MM.1S (cell line): ENCODE measurements at regions not wholly inside any gene's neighbourhood (a gene's known extent, or its start where the extent isn't known, plus 50 kb on each side); places are given as distances from the start of the nearest gene placed in this dataset.

Source experiments
- DNase-seq: peaks from one replicate; pipeline ENCODE4 v3.0.0-alpha.2; 2015
- H2AFZ ChIP-seq: fragments of 300-600 bp; sonication (generic); 2 replicates; pipeline ENCODE4 v1.6.0; 2016; ENCODE audit warnings: antibody characterized with exemption, low read length
- H3F3A ChIP-seq: fragments of 300-600 bp; sonication (generic); 2 replicates; pipeline ENCODE4 v1.6.1; 2016; ENCODE audit warnings: mild to moderate bottlenecking, antibody characterized with exemption, low read length, moderate library complexity, mixed read lengths; ENCODE audit not compliant: insufficient read depth
- H3K27ac ChIP-seq: fragments of 300-600 bp; sonication (generic); 2 replicates; pipeline ENCODE4 v1.5.1; 2016; ENCODE audit warnings: mild to moderate bottlenecking, low read length
- H3K27me3 ChIP-seq: fragments of 300-600 bp; sonication (generic); replicated peaks from 2 replicates; pipeline ENCODE4 v1.6.0; 2016; ENCODE audit warnings: low read length; ENCODE audit not compliant: insufficient read depth
- H3K36me3 ChIP-seq: fragments of 300-600 bp; sonication (generic); replicated peaks from 2 replicates; pipeline ENCODE4 v1.6.1; 2016; ENCODE audit warnings: mild to moderate bottlenecking, low read length, mixed read lengths; ENCODE audit not compliant: insufficient read depth
- H3K4me1 ChIP-seq: fragments of 300-600 bp; sonication (generic); 2 replicates; pipeline ENCODE4 v1.6.1; 2016; ENCODE audit warnings: low read length, mixed read lengths
- H3K4me2 ChIP-seq: fragments of 300-600 bp; sonication (generic); 2 replicates; pipeline ENCODE4 v1.6.0; 2016; ENCODE audit warnings: low read depth, low read length
- H3K4me3 ChIP-seq: fragments of 300-600 bp; sonication (generic); 2 replicates; pipeline ENCODE4 v1.5.1; 2016; ENCODE audit warnings: low read length, mixed read lengths
- H3K79me2 ChIP-seq: fragments of 300-600 bp; sonication (generic); 2 replicates; pipeline ENCODE4 v1.6.1; 2016; ENCODE audit warnings: mixed run types, low read length, mixed read lengths
- H3K9ac ChIP-seq: fragments of 300-600 bp; sonication (generic); 2 replicates; pipeline ENCODE4 v1.6.1; 2016; ENCODE audit warnings: low read length, mixed read lengths
- H3K9me2 ChIP-seq: fragments of 300-600 bp; sonication (generic); replicated peaks from 2 replicates; pipeline ENCODE4 v1.6.1; 2016; ENCODE audit warnings: mild to moderate bottlenecking, low read length, mixed read lengths; ENCODE audit not compliant: insufficient read depth
- H3K9me3 ChIP-seq: fragments of 300-600 bp; sonication (generic); replicated peaks from 2 replicates; pipeline ENCODE4 v1.6.1; 2016; ENCODE audit warnings: mild to moderate bottlenecking, low read length, mixed read lengths; ENCODE audit not compliant: insufficient read depth
- H4K20me1 ChIP-seq: fragments of 300-600 bp; sonication (generic); 2 replicates; pipeline ENCODE4 v1.6.1; 2016; ENCODE audit warnings: mild to moderate bottlenecking, low read length, moderate library complexity, mixed read lengths; ENCODE audit not compliant: insufficient read depth
- EZH2 ChIP-seq: fragments of 300-600 bp; sonication (generic); optimal IDR thresholded peaks from 2 replicates; pipeline ENCODE3; 2017; ENCODE audit warnings: low read depth, mild to moderate bottlenecking, antibody characterized with exemption, low read length, mixed read lengths
- EZH2phosphoT487 ChIP-seq: fragments of 300-600 bp; sonication (generic); IDR thresholded peaks from 2 replicates; pipeline ENCODE4 v1.6.1; 2018; ENCODE audit warnings: antibody characterized with exemption, low read length
- TF ChIP-seq, protein P1 (sequence below): fragments of 300-600 bp; sonication (generic); IDR thresholded peaks from 2 replicates; pipeline ENCODE4 v1.5.1; 2016; ENCODE audit warnings: antibody characterized with exemption, low read length, mixed read lengths

DNA sequence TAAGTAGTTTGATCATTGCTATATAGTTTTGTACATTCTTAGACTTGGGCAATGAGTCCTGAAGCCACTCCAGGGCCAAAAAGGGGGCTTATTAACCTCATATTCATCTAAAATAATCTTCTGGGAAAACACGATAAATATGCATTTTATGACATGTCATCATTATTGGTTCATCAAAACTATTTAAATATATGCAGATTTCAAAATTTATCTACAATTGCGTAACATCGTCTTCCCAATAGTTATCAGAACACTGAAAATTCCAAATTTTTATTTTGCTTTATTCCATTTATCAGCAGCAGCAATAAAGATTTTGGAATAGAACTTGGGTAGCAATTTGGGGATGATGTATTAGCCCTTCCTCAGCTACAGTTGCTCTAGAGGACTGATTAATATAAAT, 550.0 kb downstream of the IQCM start:
- no peak for DNase-seq
- H3K9ac ChIP-seq, result no peak overlapping the region
- no peaks in the 10 kb centered on the region for H3K4me1 ChIP-seq
- no peaks in the 10 kb centered on the region for H3K36me3 ChIP-seq
- no peaks in the 10 kb centered on the region for H3K79me2 ChIP-seq
- no peaks in the 10 kb centered on the region for H4K20me1 ChIP-seq
- H3F3A ChIP-seq, result no peaks in the 10 kb centered on the region
- no peaks in the 10 kb centered on the region for H3K9me3 ChIP-seq
- no peaks in the 10 kb centered on the region for H3K27me3 ChIP-seq
- H2AFZ ChIP-seq, result no peak overlapping the region
- no peak overlapping the region for H3K4me2 ChIP-seq
- H3K9me2 ChIP-seq, result no peaks in the 10 kb centered on the region
- TF ChIP-seq EZH2, result no peak
- no peak for TF ChIP-seq EZH2phosphoT487
- TF ChIP-seq, protein P1, sequence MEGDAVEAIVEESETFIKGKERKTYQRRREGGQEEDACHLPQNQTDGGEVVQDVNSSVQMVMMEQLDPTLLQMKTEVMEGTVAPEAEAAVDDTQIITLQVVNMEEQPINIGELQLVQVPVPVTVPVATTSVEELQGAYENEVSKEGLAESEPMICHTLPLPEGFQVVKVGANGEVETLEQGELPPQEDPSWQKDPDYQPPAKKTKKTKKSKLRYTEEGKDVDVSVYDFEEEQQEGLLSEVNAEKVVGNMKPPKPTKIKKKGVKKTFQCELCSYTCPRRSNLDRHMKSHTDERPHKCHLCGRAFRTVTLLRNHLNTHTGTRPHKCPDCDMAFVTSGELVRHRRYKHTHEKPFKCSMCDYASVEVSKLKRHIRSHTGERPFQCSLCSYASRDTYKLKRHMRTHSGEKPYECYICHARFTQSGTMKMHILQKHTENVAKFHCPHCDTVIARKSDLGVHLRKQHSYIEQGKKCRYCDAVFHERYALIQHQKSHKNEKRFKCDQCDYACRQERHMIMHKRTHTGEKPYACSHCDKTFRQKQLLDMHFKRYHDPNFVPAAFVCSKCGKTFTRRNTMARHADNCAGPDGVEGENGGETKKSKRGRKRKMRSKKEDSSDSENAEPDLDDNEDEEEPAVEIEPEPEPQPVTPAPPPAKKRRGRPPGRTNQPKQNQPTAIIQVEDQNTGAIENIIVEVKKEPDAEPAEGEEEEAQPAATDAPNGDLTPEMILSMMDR, result no peak
- no peak overlapping the region for H3K27ac ChIP-seq
- H3K4me3 ChIP-seq, result no peak overlapping the region

DNA sequence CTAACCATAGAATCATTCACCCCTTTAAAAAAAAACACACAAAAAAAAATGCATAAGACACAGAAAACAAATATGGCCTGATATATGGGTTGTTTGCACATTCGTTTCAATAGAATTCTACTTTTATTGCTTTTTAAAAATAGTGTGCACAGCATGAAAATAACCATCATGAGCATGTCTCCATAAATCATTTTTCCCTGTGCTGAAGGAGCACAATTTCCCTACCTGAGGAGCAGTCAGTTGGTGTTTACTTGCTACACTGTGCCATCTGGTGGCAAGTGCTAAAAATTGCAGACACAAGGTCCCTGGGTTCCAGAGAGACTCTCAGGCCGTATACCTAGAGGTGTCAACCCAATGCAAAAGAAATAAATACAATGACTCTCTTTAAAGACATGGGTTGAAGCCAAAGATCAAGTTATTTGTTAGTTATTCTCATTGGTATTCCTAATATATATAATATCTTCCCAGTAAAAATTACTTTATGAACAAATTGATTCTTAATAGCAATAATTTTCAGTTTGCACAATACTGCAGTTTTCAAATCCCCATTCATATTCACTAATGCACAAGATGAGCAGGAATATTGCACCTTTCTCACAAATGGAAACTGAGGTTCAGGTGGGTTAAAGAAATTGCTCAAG, 551.4 kb downstream of the IQCM start:
- H3K36me3 ChIP-seq, result no peaks in the 10 kb centered on the region
- H3K4me2 ChIP-seq, result no peak overlapping the region
- no peaks in the 10 kb centered on the region for H3K27me3 ChIP-seq
- no peaks in the 10 kb centered on the region for H3K9me2 ChIP-seq
- H3K9ac ChIP-seq, result no peak overlapping the region
- no peak overlapping the region for H3K4me3 ChIP-seq
- H3K79me2 ChIP-seq, result no peaks in the 10 kb centered on the region
- no peaks in the 10 kb centered on the region for H4K20me1 ChIP-seq
- H3K27ac ChIP-seq, result no peak overlapping the region
- DNase-seq, result peak; percentile 56
- no peaks in the 10 kb centered on the region for H3K9me3 ChIP-seq
- no peaks in the 10 kb centered on the region for H3K4me1 ChIP-seq
- no peak for TF ChIP-seq EZH2
- TF ChIP-seq, protein P1, result peak; percentile 77
- H2AFZ ChIP-seq, result no peak overlapping the region
- no peaks in the 10 kb centered on the region for H3F3A ChIP-seq

DNA sequence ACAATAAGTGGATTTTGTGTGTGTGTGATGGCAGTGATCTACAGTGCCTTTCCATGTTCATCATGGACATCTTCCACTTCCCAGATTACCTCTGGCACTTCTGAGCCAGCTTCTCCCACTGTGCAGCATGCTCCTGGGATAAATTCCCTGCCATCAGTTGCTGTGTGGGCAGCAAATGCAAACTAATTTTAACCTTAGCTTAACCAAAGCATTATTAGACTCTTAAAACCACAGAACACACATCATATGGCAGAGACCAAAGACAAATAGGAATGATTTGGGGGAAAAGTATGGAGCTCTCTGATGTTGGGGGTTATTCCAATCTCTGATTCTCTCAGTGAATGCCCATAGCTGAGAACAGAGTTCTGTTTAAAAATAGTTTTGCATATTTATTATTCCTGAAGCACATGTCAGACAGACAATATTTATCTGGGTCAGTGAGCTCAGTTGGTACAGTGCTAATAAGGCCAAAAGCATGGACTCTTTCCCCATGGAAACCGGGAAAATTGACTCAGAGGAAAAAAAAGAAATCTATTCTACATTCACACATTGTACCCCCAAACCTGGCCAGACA, 567.4 kb downstream of the IQCM start:
- H3K4me1 ChIP-seq, result no peaks in the 10 kb centered on the region
- H3K9me2 ChIP-seq, result no peaks in the 10 kb centered on the region
- H3K4me2 ChIP-seq, result no peak overlapping the region
- H3K36me3 ChIP-seq, result no peaks in the 10 kb centered on the region
- no peaks in the 10 kb centered on the region for H3K79me2 ChIP-seq
- no peak overlapping the region for H3K27ac ChIP-seq
- TF ChIP-seq, protein P1, result no peak
- no peak for TF ChIP-seq EZH2
- TF ChIP-seq EZH2phosphoT487, result no peak
- no peaks in the 10 kb centered on the region for H3K27me3 ChIP-seq
- no peaks in the 10 kb centered on the region for H3K9me3 ChIP-seq
- no peak overlapping the region for H3K4me3 ChIP-seq
- H2AFZ ChIP-seq, result no peak overlapping the region
- H4K20me1 ChIP-seq, result no peaks in the 10 kb centered on the region
- DNase-seq, result no peak
- no peak overlapping the region for H3K9ac ChIP-seq
- H3F3A ChIP-seq, result no peaks in the 10 kb centered on the region
